ENCODE measurements at regions not wholly inside any gene's neighbourhood (a gene's known extent, or its start where the extent isn't known, plus 50 kb on each side); places are given as distances from the start of the nearest gene placed in this dataset.

DNA sequence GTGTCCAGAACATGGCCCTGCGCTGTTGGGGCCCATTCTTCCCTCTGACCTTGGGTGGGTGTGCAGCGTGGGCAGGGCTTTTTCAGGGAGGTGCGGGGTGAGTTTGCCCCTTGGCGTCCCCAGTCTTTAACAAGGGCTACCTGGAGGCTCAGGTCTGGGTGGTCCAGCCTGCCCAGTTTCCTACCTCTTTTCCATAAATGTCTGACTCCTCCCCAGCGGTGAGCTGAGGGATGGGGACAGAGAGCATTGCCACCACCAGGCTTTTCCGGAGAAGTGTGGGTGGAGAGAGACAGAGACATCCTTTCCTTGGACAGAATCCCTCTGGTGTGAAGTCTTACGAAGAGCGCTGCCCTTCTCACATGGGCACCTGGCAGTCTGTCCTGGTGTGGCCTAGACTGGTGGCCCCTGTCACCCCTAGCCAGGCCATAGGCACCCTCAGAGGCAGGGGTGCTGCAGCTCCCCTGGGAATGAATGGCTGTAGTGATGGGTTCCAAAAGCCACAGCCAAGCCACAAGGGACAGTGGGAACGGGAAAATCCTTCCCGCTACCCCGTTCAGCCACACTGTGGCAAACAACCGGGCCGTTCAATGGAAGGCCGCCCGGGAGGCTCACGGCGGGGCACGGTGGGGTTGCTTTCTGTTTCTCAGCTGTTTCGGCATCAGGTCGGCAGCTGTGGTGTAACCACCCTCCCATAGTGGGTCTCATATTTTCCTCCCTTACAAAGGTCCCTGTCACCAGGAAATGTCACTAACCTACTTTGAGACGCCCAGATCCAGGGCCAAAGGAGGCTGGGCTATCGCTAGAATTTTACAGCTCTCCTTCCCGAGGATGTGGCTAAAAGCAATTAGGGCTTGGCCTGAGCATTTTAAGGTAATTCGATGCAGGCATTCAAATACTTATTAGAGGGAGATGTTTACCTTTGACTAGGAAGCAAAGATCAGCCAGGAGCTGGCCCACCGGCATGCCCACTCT, 61.9 kb upstream of the GSE1 start (continued):
- TF ChIP-seq, protein P1, sequence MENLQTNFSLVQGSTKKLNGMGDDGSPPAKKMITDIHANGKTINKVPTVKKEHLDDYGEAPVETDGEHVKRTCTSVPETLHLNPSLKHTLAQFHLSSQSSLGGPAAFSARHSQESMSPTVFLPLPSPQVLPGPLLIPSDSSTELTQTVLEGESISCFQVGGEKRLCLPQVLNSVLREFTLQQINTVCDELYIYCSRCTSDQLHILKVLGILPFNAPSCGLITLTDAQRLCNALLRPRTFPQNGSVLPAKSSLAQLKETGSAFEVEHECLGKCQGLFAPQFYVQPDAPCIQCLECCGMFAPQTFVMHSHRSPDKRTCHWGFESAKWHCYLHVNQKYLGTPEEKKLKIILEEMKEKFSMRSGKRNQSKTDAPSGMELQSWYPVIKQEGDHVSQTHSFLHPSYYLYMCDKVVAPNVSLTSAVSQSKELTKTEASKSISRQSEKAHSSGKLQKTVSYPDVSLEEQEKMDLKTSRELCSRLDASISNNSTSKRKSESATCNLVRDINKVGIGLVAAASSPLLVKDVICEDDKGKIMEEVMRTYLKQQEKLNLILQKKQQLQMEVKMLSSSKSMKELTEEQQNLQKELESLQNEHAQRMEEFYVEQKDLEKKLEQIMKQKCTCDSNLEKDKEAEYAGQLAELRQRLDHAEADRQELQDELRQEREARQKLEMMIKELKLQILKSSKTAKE (CRISPR knock-in tag; IDR thresholded peaks at IDR 0.05; ENCODE audit: borderline replicate concordance), result no peak
- TF ChIP-seq, protein P2, sequence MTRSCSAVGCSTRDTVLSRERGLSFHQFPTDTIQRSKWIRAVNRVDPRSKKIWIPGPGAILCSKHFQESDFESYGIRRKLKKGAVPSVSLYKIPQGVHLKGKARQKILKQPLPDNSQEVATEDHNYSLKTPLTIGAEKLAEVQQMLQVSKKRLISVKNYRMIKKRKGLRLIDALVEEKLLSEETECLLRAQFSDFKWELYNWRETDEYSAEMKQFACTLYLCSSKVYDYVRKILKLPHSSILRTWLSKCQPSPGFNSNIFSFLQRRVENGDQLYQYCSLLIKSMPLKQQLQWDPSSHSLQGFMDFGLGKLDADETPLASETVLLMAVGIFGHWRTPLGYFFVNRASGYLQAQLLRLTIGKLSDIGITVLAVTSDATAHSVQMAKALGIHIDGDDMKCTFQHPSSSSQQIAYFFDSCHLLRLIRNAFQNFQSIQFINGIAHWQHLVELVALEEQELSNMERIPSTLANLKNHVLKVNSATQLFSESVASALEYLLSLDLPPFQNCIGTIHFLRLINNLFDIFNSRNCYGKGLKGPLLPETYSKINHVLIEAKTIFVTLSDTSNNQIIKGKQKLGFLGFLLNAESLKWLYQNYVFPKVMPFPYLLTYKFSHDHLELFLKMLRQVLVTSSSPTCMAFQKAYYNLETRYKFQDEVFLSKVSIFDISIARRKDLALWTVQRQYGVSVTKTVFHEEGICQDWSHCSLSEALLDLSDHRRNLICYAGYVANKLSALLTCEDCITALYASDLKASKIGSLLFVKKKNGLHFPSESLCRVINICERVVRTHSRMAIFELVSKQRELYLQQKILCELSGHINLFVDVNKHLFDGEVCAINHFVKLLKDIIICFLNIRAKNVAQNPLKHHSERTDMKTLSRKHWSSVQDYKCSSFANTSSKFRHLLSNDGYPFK (CRISPR knock-in tag; IDR thresholded peaks at IDR 0.05; ENCODE audit: borderline replicate concordance), result peak; percentile 41; the same call in 1 of the 2 replicates
- no peak for TF ChIP-seq ZBTB42 (CRISPR knock-in tag; IDR thresholded peaks at IDR 0.05)
- no peak; the same call in 1 of the 2 replicates for TF ChIP-seq KDM2A (CRISPR knock-in tag; IDR thresholded peaks at IDR 0.05; ENCODE audit: borderline replicate concordance, low read depth)
- TF ChIP-seq ZNF160 (CRISPR knock-in tag; IDR thresholded peaks at IDR 0.05), result 0 out of 2 replicates have a peak, but pooled peaks have one; percentile 35
- TF ChIP-seq, protein P3, sequence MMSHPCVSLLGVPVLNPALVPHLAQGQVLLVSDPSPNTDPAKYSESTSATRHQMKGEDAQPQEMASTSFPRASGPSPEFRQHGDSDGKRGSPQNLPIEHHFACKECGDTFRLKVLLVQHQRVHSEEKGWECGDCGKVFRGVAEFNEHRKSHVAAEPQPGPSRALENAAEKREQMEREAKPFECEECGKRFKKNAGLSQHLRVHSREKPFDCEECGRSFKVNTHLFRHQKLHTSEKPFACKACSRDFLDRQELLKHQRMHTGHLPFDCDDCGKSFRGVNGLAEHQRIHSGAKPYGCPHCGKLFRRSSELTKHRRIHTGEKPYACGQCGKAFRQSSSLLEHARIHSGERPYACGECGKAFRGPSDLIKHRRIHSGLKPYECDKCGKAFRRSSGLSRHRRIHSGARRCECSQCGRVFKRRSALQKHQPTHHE (CRISPR knock-in tag; IDR thresholded peaks at IDR 0.05; ENCODE audit: borderline replicate concordance), result no peak
- TF ChIP-seq TCF7 (IDR thresholded peaks at IDR 0.05; ENCODE audit: low read depth), result no peak
- peak; percentile 16 for TF ChIP-seq HDAC1 (CRISPR knock-in tag; IDR thresholded peaks at IDR 0.05)
- no peak for TF ChIP-seq FOXK2 (IDR thresholded peaks at IDR 0.05)
- TF ChIP-seq ZNF782 (CRISPR knock-in tag; IDR thresholded peaks at IDR 0.05; ENCODE audit: borderline replicate concordance), result 0 out of 2 replicates have a peak, but pooled peaks have one; percentile 14
- TF ChIP-seq PLRG1 (conservative IDR thresholded peaks at IDR 0.05), result no peak
- TF ChIP-seq, protein P4, sequence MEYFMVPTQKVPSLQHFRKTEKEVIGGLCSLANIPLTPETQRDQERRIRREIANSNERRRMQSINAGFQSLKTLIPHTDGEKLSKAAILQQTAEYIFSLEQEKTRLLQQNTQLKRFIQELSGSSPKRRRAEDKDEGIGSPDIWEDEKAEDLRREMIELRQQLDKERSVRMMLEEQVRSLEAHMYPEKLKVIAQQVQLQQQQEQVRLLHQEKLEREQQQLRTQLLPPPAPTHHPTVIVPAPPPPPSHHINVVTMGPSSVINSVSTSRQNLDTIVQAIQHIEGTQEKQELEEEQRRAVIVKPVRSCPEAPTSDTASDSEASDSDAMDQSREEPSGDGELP (IDR thresholded peaks at IDR 0.05; ENCODE audit: borderline replicate concordance, low read depth), result peak; percentile 59; the same call in 1 of the 2 replicates
- no peak for TF ChIP-seq MAFF (IDR thresholded peaks at IDR 0.05; ENCODE audit: low read depth, low read length)
- TF ChIP-seq REXO4 (CRISPR knock-in tag; IDR thresholded peaks at IDR 0.05; ENCODE audit: borderline replicate concordance), result no peak
- TF ChIP-seq HNRNPL (IDR thresholded peaks at IDR 0.05; ENCODE audit: low read depth, low read length), result 0 out of 2 replicates have a peak, but pooled peaks have one; percentile 13
- TF ChIP-seq GPN1 (CRISPR knock-in tag; IDR thresholded peaks at IDR 0.05; ENCODE audit: borderline replicate concordance), result no peak
- no peak for TF ChIP-seq EHMT2 (IDR thresholded peaks at IDR 0.05; ENCODE audit: borderline replicate concordance, low read depth, low read length)
- 0 out of 2 replicates have a peak, but pooled peaks have one; percentile 50 for TF ChIP-seq ZNF761 (CRISPR knock-in tag; conservative IDR thresholded peaks at IDR 0.05)
- TF ChIP-seq KLF11 (CRISPR knock-in tag; IDR thresholded peaks at IDR 0.05), result no peak
- TF ChIP-seq ZNF619 (CRISPR knock-in tag; IDR thresholded peaks at IDR 0.05), result 0 out of 2 replicates have a peak, but pooled peaks have one; percentile 12
- no peak for TF ChIP-seq ZSCAN9 (CRISPR knock-in tag; IDR thresholded peaks at IDR 0.05; ENCODE audit: borderline replicate concordance)
- no peak for TF ChIP-seq MEIS1 (CRISPR knock-in tag; IDR thresholded peaks at IDR 0.05; ENCODE audit: borderline replicate concordance)
